ENCODE measurements at regions not wholly inside any gene's neighbourhood (a gene's known extent, or its start where the extent isn't known, plus 50 kb on each side); places are given as distances from the start of the nearest gene placed in this dataset.
"Not testable (repeated sequence)": the region's sequence is repeated elsewhere in the genome, so short reads cannot be mapped to it uniquely, and the experiment has no call there.

GRCh38 chr6:19892260-19892659 is 55.1 kb downstream of the ID4 start:
- Histone ChIP-seq H3K27me3 (no peaks in the 10 kb centered on the region), H3K4me3 (ENCODE audit: low read depth, low read length) (no peak overlapping the region), H3K9me3 (0 out of 2 replicates have a peak, but pooled peaks cover 3% of the 10 kb centered on the region), H3K4me1 (no peaks in the 10 kb centered on the region; the same call in 1 of the 2 replicates), H3K36me3 (no peaks in the 10 kb centered on the region)
- DNase-seq: peak; percentile 11
- TF ChIP-seq CTCF (IDR thresholded peaks at IDR 0.05; ENCODE audit: low read depth, low read length): no peak

- H3K9me3 ChIP-seq: 0 out of 2 replicates have a peak, but pooled peaks cover 3% of the 10 kb centered on the region
- H3K27me3 ChIP-seq: no peaks in the 10 kb centered on the region
- TF ChIP-seq CTCF (IDR thresholded peaks at IDR 0.05; ENCODE audit: low read depth, low read length): no peak
- no peaks in the 10 kb centered on the region for H3K36me3 ChIP-seq
- DNase-seq: no peak
- no peak overlapping the region for H3K4me3 ChIP-seq (ENCODE audit: low read depth, low read length)
- H3K4me1 ChIP-seq: no peaks in the 10 kb centered on the region; the same call in 1 of the 2 replicates
Measured at GRCh38 chr6:19895866-19896692, 58.9 kb downstream of the ID4 start.

- TF ChIP-seq CTCF (IDR thresholded peaks at IDR 0.05; ENCODE audit: low read depth, low read length): no peak
- Histone ChIP-seq H3K9me3 (0 out of 2 replicates have a peak, but pooled peaks cover 3% of the 10 kb centered on the region), H3K27me3 (no peaks in the 10 kb centered on the region), H3K4me1 (no peaks in the 10 kb centered on the region; the same call in 1 of the 2 replicates), H3K4me3 (ENCODE audit: low read depth, low read length) (no peak overlapping the region), H3K36me3 (no peaks in the 10 kb centered on the region)
- DNase-seq: peak; percentile 12
Measured at GRCh38 chr6:19896693-19897010, 59.5 kb downstream of the ID4 start.

GRCh38 chr6:19898141-19898740 is 61.1 kb downstream of the ID4 start:
- Histone ChIP-seq H3K36me3 (no peaks in the 10 kb centered on the region), H3K4me1 (no peaks in the 10 kb centered on the region; the same call in 1 of the 2 replicates), H3K27me3 (no peaks in the 10 kb centered on the region), H3K4me3 (ENCODE audit: low read depth, low read length) (no peak overlapping the region), H3K9me3 (0 out of 2 replicates have a peak, but pooled peaks cover 3% of the 10 kb centered on the region)
- DNase-seq: no peak
- no peak for TF ChIP-seq CTCF (IDR thresholded peaks at IDR 0.05; ENCODE audit: low read depth, low read length)

GRCh38 chr6:19902201-19902600 is 65.0 kb downstream of the ID4 start:
- no peaks in the 10 kb centered on the region for H3K9me3 ChIP-seq
- H3K27me3 ChIP-seq: no peaks in the 10 kb centered on the region
- H3K4me3 ChIP-seq (ENCODE audit: low read depth, low read length): no peak overlapping the region
- H3K36me3 ChIP-seq: no peaks in the 10 kb centered on the region
- no peak for TF ChIP-seq CTCF (IDR thresholded peaks at IDR 0.05; ENCODE audit: low read depth, low read length)
- H3K4me1 ChIP-seq: no peaks in the 10 kb centered on the region
- no peak for DNase-seq

GRCh38 chr6:19904408-19904807 is 67.2 kb downstream of the ID4 start:
- not testable (repeated sequence) for DNase-seq; H3K27me3 ChIP-seq; H3K36me3 ChIP-seq; H3K4me1 ChIP-seq; H3K9me3 ChIP-seq; H3K4me3 ChIP-seq (ENCODE audit: low read depth, low read length)
- TF ChIP-seq CTCF (IDR thresholded peaks at IDR 0.05; ENCODE audit: low read depth, low read length): peak; percentile 29
